Prostate gland (tissue), 2 donors: ENCODE measurements at regions not wholly inside any gene's neighbourhood (a gene's known extent, or its start where the extent isn't known, plus 50 kb on each side); places are given as distances from the start of the nearest gene placed in this dataset.

Experiments
- DNase-seq: peaks from one replicate; pipeline ENCODE4 v3.0.0-alpha.2; 2019; ENCODE audit warnings: low spot score
- H3K27ac ChIP-seq, 2 donors: fragments of 200-600 bp; sonication (generic); 2 replicates each; pipeline ENCODE4 v1.5.1; 2017 to 2019
- H3K27me3 ChIP-seq: fragments of 200-600 bp; sonication (generic); replicated peaks from 2 replicates; pipeline ENCODE4 v1.5.1; 2019; ENCODE audit not compliant: insufficient read depth
- H3K36me3 ChIP-seq, 2 donors: fragments of 200-600 bp; sonication (generic); 1 replicate in 1 of 2; 2 replicates in 1 of 2; pipeline versions ENCODE4 v1.5.1 to v1.8.1; 2017 to 2019
- H3K4me1 ChIP-seq: fragments of 200-600 bp; sonication (generic); replicated peaks from 2 replicates; pipeline ENCODE4 v1.5.1; 2019
- H3K4me3 ChIP-seq, 2 donors: fragments of 200-600 bp; sonication (generic); 2 replicates each; pipeline ENCODE4 v1.5.1; 2017 to 2019
- H3K9me3 ChIP-seq: fragments of 200-600 bp; sonication (generic); 2 replicates; pipeline ENCODE4 v1.5.1; 2017
- CTCF ChIP-seq, 4 experiments: fragments of 200-600 bp in 2 of 4; fragments of 450-650 bp in 2 of 4; sonication (generic) in 2 of 4; IDR thresholded peaks; 1 replicate in 3 of 4; 2 replicates in 1 of 4; pipeline ENCODE4 v1.5.1; 2016 to 2019; ENCODE audit warnings: antibody characterized with exemption in 4 of 4, mild to moderate bottlenecking in 2 of 4, moderate library complexity in 2 of 4
- POLR2A ChIP-seq: fragments of 450-650 bp; IDR thresholded peaks from one replicate; pipeline ENCODE4 v1.6.1; 2016; ENCODE audit warnings: antibody characterized with exemption, mild to moderate bottlenecking
- POLR2AphosphoS5 ChIP-seq: sonication (generic); formaldehyde crosslinking; IDR thresholded peaks from one replicate; pipeline ENCODE4 v1.6.1; 2017; ENCODE audit warnings: antibody characterized with exemption
- WGBS: methylation state at CpG from one replicate; pipeline ENCODE4 v1.1.5; 2018; 5-methylcytosine and 5-hydroxymethylcytosine counted together
- intact Hi-C: fragments of 100-400 bp; cut with DNase I; formaldehyde crosslinking; loops from one replicate; pipeline ENCODE4 v1.14.2; 2022

- Histone ChIP-seq H3K36me3 (peaks cover 3 to 23% of the 10 kb centered on the region in 2 donors), H3K4me3 (no peak overlapping the region), H3K27me3 (no peaks in the 10 kb centered on the region), H3K27ac (peak overlapping the region; percentile 93 to 95), H3K9me3 (no peaks in the 10 kb centered on the region), H3K4me1 (peaks cover 26% of the 10 kb centered on the region)
- 63% methylated on average over 17 of the region's 17 CpGs for WGBS
- no peak for TF ChIP-seq CTCF (IDR thresholded peaks at IDR 0.05)
- no peak for TF ChIP-seq POLR2AphosphoS5
- no peak for TF ChIP-seq POLR2A
- intact Hi-C loops: no loop called here
- DNase-seq: no peak
Observed at GRCh38 chr12:124386059-124386458, 91.2 kb downstream of the RFLNA start.

GRCh38 chr12:124385219-124385969, 90.5 kb downstream of the RFLNA start:
- intact Hi-C loops: no loop called here
- Histone ChIP-seq H3K27me3 (no peaks in the 10 kb centered on the region), H3K4me1 (peaks cover 33% of the 10 kb centered on the region), H3K4me3 (no peak overlapping the region), H3K27ac (peak overlapping the region; percentile 33 to 93), H3K36me3 (peaks cover 3 to 23% of the 10 kb centered on the region in 2 donors), H3K9me3 (no peaks in the 10 kb centered on the region)
- WGBS: 78% methylated on average over 32 of the region's 32 CpGs
- no peak for TF ChIP-seq POLR2A
- no peak for DNase-seq

- 84% methylated on average over 20 of the region's 20 CpGs for WGBS
- intact Hi-C loops: loop anchor here (5.0 kb wide), 2 partner anchors 123 to 183 kb away; partner anchors contain the start of gene NCOR2
- Histone ChIP-seq H3K4me1 (peaks cover 39% of the 10 kb centered on the region), H3K36me3 (peaks cover 3 to 23% of the 10 kb centered on the region in 2 donors), H3K4me3 (no peak overlapping the region), H3K9me3 (no peaks in the 10 kb centered on the region), H3K27ac (peak overlapping the region in 1 of 2 donors; percentile 81), H3K27me3 (no peaks in the 10 kb centered on the region)
- TF ChIP-seq CTCF (IDR thresholded peaks at IDR 0.05) (no peak), POLR2A (no peak)
- no peak for DNase-seq
Observed at GRCh38 chr12:124384299-124384894, 89.5 kb downstream of the RFLNA start.

- Histone ChIP-seq H3K4me3 (no peak overlapping the region), H3K9me3 (no peaks in the 10 kb centered on the region), H3K36me3 (peaks cover 3 to 23% of the 10 kb centered on the region in 2 donors), H3K27me3 (no peaks in the 10 kb centered on the region), H3K27ac (peak overlapping the region; percentile 74 to 81), H3K4me1 (peaks cover 40% of the 10 kb centered on the region)
- TF ChIP-seq POLR2AphosphoS5 (no peak), CTCF (IDR thresholded peaks at IDR 0.05) (no peak), POLR2A (no peak)
- DNase-seq: no peak
- WGBS: 83% methylated on average over 10 of the region's 10 CpGs
- intact Hi-C loops: loop anchor here (5.0 kb wide), 2 partner anchors 124 to 184 kb away; partner anchors contain the start of gene NCOR2
Observed at GRCh38 chr12:124383028-124383427, 88.1 kb downstream of the RFLNA start.

- peak; percentile 85 for TF ChIP-seq POLR2AphosphoS5
- no peak for TF ChIP-seq CTCF (IDR thresholded peaks at IDR 0.05)
- Histone ChIP-seq H3K4me1 (peaks cover 36% of the 10 kb centered on the region), H3K9me3 (no peaks in the 10 kb centered on the region), H3K36me3 (peaks cover 8 to 24% of the 10 kb centered on the region in 2 donors), H3K27ac (peak overlapping the region; percentile 74 to 81), H3K4me3 (no peak overlapping the region), H3K27me3 (no peaks in the 10 kb centered on the region)
- intact Hi-C loops: loop anchor here (5.0 kb wide), 2 partner anchors 126 to 186 kb away; partner anchors contain the start of gene NCOR2
- WGBS: 23% methylated on average over 25 of the region's 25 CpGs
- DNase-seq: peak; percentile 72
Observed at GRCh38 chr12:124381456-124382296, 86.8 kb downstream of the RFLNA start.
